Ishikawa (cell line): ENCODE measurements at regions not wholly inside any gene's neighbourhood (a gene's known extent, or its start where the extent isn't known, plus 50 kb on each side); places are given as distances from the start of the nearest gene placed in this dataset.

Experiments
- EP300 ChIP-seq: IDR thresholded peaks from 2 replicates; pipeline ENCODE4 v1.6.1; 2012; ENCODE audit warnings: borderline replicate concordance
- TAF1 ChIP-seq: IDR thresholded peaks from 2 replicates; pipeline ENCODE4 v1.6.1; 2012; ENCODE audit warnings: low read depth, mild to moderate bottlenecking
- TEAD4 ChIP-seq: IDR thresholded peaks from 2 replicates; pipeline ENCODE4 v1.6.1; 2012
- TF ChIP-seq, protein P1 (sequence below): IDR thresholded peaks from 2 replicates; pipeline ENCODE4 v1.6.1; 2012; ENCODE audit warnings: low read depth, mild to moderate bottlenecking

DNA sequence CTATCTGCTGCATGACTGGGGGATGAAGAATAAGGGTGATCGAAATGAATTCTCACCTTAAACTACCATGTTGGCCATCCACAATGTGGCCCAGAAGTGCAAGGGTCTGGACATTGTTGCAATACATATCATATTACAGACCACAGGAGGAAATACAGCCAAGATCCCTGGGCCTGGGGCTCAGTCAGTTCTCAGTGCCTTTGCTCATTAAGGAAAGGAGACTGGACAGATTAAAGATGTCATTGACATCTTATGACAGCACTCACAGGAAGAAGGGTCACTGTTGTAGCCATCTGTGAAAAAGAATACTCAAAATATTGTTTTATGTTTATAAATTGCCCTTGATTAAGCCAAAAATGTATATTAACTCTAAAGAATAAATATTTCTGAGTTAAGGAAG is 1345.2 kb downstream of the FSTL5 start:
- TF ChIP-seq TAF1, result no peak
- TF ChIP-seq EP300, result no peak
- no peak for TF ChIP-seq TEAD4
- TF ChIP-seq, protein P1, sequence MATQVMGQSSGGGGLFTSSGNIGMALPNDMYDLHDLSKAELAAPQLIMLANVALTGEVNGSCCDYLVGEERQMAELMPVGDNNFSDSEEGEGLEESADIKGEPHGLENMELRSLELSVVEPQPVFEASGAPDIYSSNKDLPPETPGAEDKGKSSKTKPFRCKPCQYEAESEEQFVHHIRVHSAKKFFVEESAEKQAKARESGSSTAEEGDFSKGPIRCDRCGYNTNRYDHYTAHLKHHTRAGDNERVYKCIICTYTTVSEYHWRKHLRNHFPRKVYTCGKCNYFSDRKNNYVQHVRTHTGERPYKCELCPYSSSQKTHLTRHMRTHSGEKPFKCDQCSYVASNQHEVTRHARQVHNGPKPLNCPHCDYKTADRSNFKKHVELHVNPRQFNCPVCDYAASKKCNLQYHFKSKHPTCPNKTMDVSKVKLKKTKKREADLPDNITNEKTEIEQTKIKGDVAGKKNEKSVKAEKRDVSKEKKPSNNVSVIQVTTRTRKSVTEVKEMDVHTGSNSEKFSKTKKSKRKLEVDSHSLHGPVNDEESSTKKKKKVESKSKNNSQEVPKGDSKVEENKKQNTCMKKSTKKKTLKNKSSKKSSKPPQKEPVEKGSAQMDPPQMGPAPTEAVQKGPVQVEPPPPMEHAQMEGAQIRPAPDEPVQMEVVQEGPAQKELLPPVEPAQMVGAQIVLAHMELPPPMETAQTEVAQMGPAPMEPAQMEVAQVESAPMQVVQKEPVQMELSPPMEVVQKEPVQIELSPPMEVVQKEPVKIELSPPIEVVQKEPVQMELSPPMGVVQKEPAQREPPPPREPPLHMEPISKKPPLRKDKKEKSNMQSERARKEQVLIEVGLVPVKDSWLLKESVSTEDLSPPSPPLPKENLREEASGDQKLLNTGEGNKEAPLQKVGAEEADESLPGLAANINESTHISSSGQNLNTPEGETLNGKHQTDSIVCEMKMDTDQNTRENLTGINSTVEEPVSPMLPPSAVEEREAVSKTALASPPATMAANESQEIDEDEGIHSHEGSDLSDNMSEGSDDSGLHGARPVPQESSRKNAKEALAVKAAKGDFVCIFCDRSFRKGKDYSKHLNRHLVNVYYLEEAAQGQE, result no peak
